ENCODE measurements at regions not wholly inside any gene's neighbourhood (a gene's known extent, or its start where the extent isn't known, plus 50 kb on each side); places are given as distances from the start of the nearest gene placed in this dataset.

DNA sequence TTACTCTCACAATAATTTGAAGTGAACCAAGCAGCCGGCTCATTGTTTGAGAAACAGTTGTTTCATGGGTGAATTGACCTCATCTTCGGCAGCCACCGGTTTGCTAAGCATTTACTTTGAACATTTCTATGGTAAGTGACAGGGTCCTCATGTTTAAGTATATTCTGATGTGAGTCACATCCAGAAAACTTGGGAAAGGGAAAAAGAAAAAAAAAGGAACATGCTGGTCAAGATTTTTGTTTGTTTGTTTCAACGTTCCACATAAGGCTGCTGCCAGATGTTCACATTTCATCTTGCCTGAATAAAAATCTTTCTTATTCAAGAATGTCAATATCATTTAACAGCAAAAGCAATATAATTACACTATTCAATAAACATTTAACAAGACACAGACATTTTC, 55.0 kb upstream of the EXOC2 start:
- intact Hi-C loops (cut with micrococcal nuclease), result no loop called here
- Histone ChIP-seq H3K9ac (ENCODE audit: insufficient read depth, low read length, poor library complexity, severe bottlenecking) (no peak overlapping the region), H3K27me3 (ENCODE audit: control insufficient read depth in 2 of 2, insufficient read depth in 2 of 2, low read length in 2 of 2) (no peaks in the 10 kb centered on the region), H3K27ac (ENCODE audit: low read depth in 1 of 2, low read length in 2 of 2) (no peak overlapping the region), H3K4me1 (ENCODE audit: control insufficient read depth in 1 of 2, insufficient read depth in 2 of 2, low read length in 2 of 2) (no peaks in the 10 kb centered on the region), H3K4me2 (replicated peaks; ENCODE audit: extremely low read depth, low read length, poor library complexity, severe bottlenecking) (no peak overlapping the region), H2AFZ (ENCODE audit: insufficient read depth, low read depth, low read length, poor library complexity, severe bottlenecking) (no peak overlapping the region), H3K4me3 (replicated peaks in 1 of 3; ENCODE audit: low read depth in 2 of 3, low read length in 3 of 3) (no peak overlapping the region), H3K36me3 (replicated peaks in 1 of 2; ENCODE audit: control insufficient read depth in 1 of 2, insufficient read depth in 2 of 2, low read length in 2 of 2) (no peaks in the 10 kb centered on the region), H3K9me3 (replicated peaks in 1 of 2; ENCODE audit: control insufficient read depth in 1 of 2, insufficient read depth in 1 of 2, low read length in 2 of 2) (no peaks in the 10 kb centered on the region), H4K20me1 (ENCODE audit: insufficient read depth, low read length) (no peaks in the 10 kb centered on the region), H3K79me2 (ENCODE audit: insufficient read depth, low read length) (no peaks in the 10 kb centered on the region)
- Mint-ChIP-seq H3K9me3 (peaks cover 0 to 5% (median 0%) of the 10 kb centered on the region in 7 donors), H3K27ac (no peak overlapping the region), H3K4me3 (no peak overlapping the region), H3K4me1 (no peaks in the 10 kb centered on the region), H3K27me3 (ENCODE audit: low read depth in 3 of 3) (peaks cover 2 to 4% (median 2%) of the 10 kb centered on the region in 3 donors), H3K36me3 (no peaks in the 10 kb centered on the region)
- TF ChIP-seq, protein P1, sequence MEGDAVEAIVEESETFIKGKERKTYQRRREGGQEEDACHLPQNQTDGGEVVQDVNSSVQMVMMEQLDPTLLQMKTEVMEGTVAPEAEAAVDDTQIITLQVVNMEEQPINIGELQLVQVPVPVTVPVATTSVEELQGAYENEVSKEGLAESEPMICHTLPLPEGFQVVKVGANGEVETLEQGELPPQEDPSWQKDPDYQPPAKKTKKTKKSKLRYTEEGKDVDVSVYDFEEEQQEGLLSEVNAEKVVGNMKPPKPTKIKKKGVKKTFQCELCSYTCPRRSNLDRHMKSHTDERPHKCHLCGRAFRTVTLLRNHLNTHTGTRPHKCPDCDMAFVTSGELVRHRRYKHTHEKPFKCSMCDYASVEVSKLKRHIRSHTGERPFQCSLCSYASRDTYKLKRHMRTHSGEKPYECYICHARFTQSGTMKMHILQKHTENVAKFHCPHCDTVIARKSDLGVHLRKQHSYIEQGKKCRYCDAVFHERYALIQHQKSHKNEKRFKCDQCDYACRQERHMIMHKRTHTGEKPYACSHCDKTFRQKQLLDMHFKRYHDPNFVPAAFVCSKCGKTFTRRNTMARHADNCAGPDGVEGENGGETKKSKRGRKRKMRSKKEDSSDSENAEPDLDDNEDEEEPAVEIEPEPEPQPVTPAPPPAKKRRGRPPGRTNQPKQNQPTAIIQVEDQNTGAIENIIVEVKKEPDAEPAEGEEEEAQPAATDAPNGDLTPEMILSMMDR (IDR thresholded peaks at IDR 0.05), result no peak
- WGBS (ENCODE audit: insufficient coverage), result no CpG with 5 or more reads among the region's 4 CpGs
- DNase-seq, result no peak

DNA sequence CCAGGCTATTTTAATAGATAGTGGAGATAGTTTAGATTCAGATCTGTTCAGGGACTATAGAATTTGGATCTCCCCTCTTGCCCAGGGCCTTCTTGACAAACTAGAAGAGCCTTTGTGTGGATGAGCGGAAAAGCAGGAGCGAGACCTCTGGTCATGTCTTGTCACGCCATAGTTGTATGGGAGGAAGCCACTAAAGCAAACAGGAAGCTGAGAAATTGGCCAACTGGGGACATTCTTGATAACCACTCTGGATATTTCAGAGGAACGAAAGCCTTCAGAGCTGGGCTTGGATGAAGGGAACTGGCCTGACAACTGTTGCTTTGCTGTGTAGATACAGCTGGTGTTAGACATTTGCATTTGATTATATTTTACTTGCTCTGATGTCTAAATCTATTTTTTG, 54.1 kb upstream of the EXOC2 start:
- no CpG with 5 or more reads among the region's 4 CpGs for WGBS (ENCODE audit: insufficient coverage)
- H3K27me3 ChIP-seq (ENCODE audit: control insufficient read depth in 2 of 2, insufficient read depth in 2 of 2, low read length in 2 of 2), result no peaks in the 10 kb centered on the region
- no peaks in the 10 kb centered on the region for H3K36me3 ChIP-seq (replicated peaks in 1 of 2; ENCODE audit: control insufficient read depth in 1 of 2, insufficient read depth in 2 of 2, low read length in 2 of 2)
- no peak overlapping the region for H2AFZ ChIP-seq (ENCODE audit: insufficient read depth, low read depth, low read length, poor library complexity, severe bottlenecking)
- no peaks in the 10 kb centered on the region for H3K4me1 Mint-ChIP-seq
- intact Hi-C loops (cut with micrococcal nuclease), result no loop called here
- H3K9me3 Mint-ChIP-seq, result peaks cover 0 to 4% (median 0%) of the 10 kb centered on the region in 7 donors
- TF ChIP-seq, protein P1 (IDR thresholded peaks at IDR 0.05), result no peak
- H3K9ac ChIP-seq (ENCODE audit: insufficient read depth, low read length, poor library complexity, severe bottlenecking), result no peak overlapping the region
- no peaks in the 10 kb centered on the region for H3K4me1 ChIP-seq (ENCODE audit: control insufficient read depth in 1 of 2, insufficient read depth in 2 of 2, low read length in 2 of 2)
- H3K4me3 ChIP-seq (replicated peaks in 1 of 3; ENCODE audit: low read depth in 2 of 3, low read length in 3 of 3), result no peak overlapping the region
- no peak overlapping the region for H3K27ac ChIP-seq (ENCODE audit: low read depth in 1 of 2, low read length in 2 of 2)
- no peaks in the 10 kb centered on the region for H3K9me3 ChIP-seq (replicated peaks in 1 of 2; ENCODE audit: control insufficient read depth in 1 of 2, insufficient read depth in 1 of 2, low read length in 2 of 2)
- no peak overlapping the region for H3K27ac Mint-ChIP-seq
- H4K20me1 ChIP-seq (ENCODE audit: insufficient read depth, low read length), result no peaks in the 10 kb centered on the region
- peaks cover 0 to 4% (median 2%) of the 10 kb centered on the region in 3 donors for H3K27me3 Mint-ChIP-seq (ENCODE audit: low read depth in 3 of 3)
- H3K79me2 ChIP-seq (ENCODE audit: insufficient read depth, low read length), result no peaks in the 10 kb centered on the region
- no peak overlapping the region for H3K4me2 ChIP-seq (replicated peaks; ENCODE audit: extremely low read depth, low read length, poor library complexity, severe bottlenecking)
- no peaks in the 10 kb centered on the region for H3K36me3 Mint-ChIP-seq
- H3K4me3 Mint-ChIP-seq, result no peak overlapping the region
- DNase-seq, result no peak
